Transverse colon (tissue), 4 donors: ENCODE measurements at regions not wholly inside any gene's neighbourhood (a gene's known extent, or its start where the extent isn't known, plus 50 kb on each side); places are given as distances from the start of the nearest gene placed in this dataset.

Experiments used
- EP300 ChIP-seq: sonication (generic); formaldehyde crosslinking; IDR thresholded peaks from one replicate; pipeline ENCODE4 v1.6.1; 2017; ENCODE audit warnings: antibody characterized with exemption, low read depth
- POLR2A ChIP-seq: fragments of 450-650 bp; IDR thresholded peaks from one replicate; pipeline ENCODE4 v1.6.1; 2016; ENCODE audit warnings: antibody characterized with exemption, mild to moderate bottlenecking, moderate library complexity
- POLR2AphosphoS5 ChIP-seq, 3 donors: sonication (generic); formaldehyde crosslinking; IDR thresholded peaks; one replicate each; pipeline ENCODE4 v1.6.1; 2016; ENCODE audit warnings: antibody characterized with exemption in 3 of 3
- TF ChIP-seq, protein P1 (sequence below), 5 experiments: fragments of 200-600 bp in 3 of 5; fragments of 450-650 bp in 2 of 5; sonication (generic) in 3 of 5; IDR thresholded peaks; 1 replicate in 2 of 5; 2 replicates in 3 of 5; pipeline ENCODE4 v1.5.1; 2016 to 2017; ENCODE audit warnings: antibody characterized with exemption in 5 of 5, inconsistent platforms in 3 of 5, mild to moderate bottlenecking in 2 of 5, moderate library complexity in 1 of 5

DNA sequence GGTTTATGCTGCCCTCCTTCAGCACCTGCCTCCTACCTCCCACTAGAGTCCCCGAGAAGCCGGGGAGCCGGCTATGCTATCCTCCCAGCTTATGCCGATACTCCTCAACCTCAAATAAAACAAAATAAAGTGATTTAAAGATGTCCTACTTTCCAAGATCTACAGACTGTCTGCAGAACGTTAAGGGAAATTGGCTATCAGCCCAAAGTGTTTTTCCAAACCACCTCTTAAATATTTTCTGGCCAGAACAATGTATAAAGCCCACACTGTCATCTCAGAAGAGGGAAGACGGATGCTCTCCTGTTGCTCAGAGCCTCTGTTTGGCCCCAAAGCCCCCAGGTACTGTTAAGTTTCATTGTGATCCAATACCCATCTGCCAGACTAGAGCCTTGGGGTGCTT, 54.0 kb upstream of the MGMT start:
- TF ChIP-seq, protein P1, sequence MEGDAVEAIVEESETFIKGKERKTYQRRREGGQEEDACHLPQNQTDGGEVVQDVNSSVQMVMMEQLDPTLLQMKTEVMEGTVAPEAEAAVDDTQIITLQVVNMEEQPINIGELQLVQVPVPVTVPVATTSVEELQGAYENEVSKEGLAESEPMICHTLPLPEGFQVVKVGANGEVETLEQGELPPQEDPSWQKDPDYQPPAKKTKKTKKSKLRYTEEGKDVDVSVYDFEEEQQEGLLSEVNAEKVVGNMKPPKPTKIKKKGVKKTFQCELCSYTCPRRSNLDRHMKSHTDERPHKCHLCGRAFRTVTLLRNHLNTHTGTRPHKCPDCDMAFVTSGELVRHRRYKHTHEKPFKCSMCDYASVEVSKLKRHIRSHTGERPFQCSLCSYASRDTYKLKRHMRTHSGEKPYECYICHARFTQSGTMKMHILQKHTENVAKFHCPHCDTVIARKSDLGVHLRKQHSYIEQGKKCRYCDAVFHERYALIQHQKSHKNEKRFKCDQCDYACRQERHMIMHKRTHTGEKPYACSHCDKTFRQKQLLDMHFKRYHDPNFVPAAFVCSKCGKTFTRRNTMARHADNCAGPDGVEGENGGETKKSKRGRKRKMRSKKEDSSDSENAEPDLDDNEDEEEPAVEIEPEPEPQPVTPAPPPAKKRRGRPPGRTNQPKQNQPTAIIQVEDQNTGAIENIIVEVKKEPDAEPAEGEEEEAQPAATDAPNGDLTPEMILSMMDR (IDR thresholded peaks at IDR 0.05), result no peak
- no peak for TF ChIP-seq POLR2A
- TF ChIP-seq POLR2AphosphoS5 (IDR thresholded peaks at IDR 0.05), result no peak
- TF ChIP-seq EP300, result no peak
